GM19463 (cell line): ENCODE measurements at regions not wholly inside any gene's neighbourhood (a gene's known extent, or its start where the extent isn't known, plus 50 kb on each side); places are given as distances from the start of the nearest gene placed in this dataset.

Experiments used
- ATAC-seq: cut with Tn5 transposase; IDR thresholded peaks from one replicate; pipeline ENCODE4 v1.9.1; 2021; ENCODE audit warnings: mild to moderate bottlenecking, moderate library complexity; ENCODE audit not compliant: unreplicated experiment

DNA sequence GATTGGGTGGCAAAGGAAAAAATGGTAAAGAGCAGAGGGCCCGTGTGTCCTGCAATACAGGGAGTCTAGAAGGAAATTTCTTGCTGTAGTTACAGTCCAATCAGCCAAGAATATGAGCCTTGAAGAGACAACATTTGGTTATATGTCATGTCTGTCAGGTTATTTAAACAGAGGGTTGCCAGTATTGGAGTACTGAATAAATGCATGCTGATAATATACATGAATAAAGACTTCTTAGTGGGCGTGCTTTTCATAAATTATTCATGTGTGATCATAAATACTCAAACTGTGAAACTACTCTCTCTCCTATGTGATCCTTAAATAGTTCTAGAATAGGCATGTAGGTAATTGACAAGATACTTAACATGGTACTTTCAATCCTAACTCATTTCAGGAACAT is 249.0 kb downstream of the CRPPA start:
- ATAC-seq = no peak

DNA sequence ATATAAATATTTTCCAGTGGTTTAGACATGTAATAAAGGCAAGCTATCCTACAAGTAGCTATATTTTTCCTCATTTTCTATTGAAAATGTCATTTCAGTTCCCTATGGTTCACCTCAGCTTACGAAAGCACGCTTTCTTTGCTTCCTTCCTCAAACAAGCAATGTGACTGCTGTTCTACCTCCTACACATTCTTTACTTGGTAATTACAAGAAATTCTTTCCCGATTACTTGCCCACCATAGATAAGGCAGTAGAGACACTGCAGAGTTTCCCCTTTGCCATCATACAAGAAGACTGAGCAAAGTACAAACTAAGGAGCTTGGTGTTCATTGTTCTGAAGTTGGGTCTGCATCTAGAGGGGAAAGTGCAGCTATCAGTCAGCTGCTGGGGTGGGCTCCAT is 249.4 kb downstream of the CRPPA start:
- no peak for ATAC-seq

DNA sequence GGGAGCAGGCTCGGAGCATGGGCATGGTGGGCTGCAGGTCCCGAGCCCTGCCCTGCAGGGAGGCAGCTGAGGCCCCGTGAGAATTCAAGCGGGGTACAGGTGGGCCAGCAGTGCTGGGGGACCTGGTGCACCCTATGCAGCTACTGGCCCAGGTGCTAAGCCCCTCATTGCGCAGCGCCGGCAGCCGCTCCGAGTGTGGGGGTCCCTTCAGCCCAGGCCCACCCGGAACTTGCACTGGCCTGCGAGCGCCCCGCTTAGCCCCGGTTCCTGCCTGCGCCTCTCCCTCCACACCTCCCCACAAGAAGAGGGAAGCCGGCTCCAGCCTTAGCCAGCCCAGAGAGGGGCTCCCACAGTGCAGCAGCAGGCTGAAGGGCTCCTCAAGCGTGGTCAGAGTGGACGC is 250.7 kb downstream of the CRPPA start:
- ATAC-seq = no peak

DNA sequence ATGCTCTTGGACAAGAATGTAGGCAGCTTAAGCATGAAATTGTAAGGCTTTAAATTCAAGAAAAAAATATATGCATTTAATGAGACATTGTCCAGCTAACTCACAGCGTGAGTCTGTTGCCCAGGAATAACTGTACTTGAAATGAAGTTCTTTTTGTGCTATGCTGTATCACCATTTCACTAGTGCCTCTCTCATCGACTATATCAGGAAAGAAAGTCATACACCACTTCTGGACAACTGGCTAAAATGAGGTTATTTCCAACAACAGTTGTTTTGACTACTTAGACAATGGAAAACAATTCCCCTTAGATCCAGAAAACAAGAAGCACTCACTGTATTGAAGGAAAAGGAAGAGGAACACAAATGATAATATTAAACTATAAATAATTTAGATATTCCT is 251.8 kb downstream of the CRPPA start:
- ATAC-seq = no peak

DNA sequence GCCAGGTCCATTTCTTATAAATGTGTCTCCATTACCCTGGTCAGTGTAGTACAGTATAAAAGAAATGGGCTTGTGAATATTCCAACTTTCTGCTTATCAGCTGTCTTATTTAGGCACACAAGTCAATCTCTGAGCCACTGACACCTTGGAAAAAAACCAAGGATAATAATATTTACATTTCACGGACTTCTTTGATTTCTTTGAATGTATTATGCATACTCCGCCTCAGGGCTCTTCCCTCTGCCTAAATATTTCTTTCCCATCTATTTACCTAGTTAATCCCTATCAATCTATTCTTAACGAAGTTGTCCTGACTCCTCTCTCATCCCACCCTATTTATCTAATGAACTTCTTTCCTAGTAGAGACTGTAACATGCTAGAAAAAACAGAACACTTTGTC is 253.8 kb downstream of the CRPPA start:
- no peak for ATAC-seq

DNA sequence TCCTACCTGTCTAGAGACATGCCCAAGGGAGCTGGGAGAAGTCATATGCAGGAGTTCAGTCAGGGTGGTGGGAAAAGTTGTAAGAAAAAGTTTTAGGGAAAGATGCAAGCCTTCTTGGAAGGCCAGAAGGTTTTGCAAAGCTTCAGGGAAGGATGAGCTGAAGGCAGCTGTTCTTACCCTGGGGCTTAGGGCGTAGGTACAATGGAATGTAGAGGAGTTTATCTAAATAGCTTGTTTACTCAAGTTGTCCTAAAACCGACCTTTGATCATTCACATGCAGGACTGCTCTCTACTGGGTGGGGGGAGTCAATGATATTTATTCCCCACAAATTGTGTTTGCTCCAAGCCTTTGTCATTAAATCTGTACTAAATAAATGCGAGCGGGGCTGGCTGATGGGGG is 277.0 kb downstream of the CRPPA start:
- ATAC-seq = no peak

DNA sequence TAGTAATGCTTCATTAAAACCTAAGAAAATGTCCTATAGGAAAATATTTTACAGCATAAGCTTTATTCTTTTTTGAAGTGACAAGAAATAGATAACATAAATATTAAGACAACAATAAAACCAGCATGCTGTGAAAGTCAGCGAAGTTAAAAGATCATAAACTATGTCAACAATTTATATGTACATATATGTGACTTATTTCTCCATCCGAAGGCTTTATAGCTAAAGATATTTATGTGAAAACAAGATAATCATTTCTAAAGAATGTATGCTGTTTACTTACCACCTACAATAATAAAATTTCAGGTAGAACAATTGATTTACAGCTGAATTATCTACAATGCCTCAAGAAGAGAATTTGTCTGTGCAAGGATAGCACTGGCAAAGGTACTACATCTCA is 283.4 kb downstream of the CRPPA start:
- ATAC-seq = no peak

DNA sequence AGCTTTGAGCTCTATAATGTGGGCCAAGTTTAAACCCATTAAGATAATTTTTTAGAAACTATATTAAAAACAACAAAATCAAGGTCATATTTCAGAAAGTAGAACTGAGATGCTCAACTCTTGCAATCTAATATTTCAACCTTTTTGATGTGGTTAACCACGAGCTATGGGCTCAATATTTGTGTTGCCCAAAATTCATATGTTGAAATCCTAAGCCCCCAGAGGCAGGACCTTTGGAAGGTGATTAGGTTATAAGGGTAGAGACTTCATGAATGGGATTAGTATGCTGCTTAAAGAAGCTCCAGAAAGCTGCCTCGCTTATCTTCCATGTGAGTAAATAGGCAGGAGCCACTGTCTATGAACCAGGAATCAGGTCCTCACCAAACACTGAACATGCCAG is 284.4 kb downstream of the CRPPA start:
- ATAC-seq = no peak

DNA sequence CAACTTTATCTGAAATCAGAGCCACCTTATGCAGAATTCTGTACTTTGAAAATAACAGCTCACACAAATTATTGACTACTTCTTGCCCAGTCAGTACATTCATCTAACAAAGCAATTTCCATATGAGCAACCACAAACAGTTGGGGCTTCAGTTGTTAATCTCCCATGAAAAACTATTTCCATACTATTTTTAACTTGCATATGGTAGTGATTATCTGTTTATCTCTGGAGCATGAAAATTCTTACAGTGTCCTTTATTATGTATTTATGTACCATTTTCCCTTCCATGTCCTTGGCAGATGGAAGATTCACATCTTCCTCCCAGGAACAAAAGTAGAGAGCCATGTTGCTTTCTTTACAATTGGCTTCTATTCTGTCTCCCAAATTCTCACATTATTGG is 285.7 kb downstream of the CRPPA start:
- ATAC-seq = no peak

DNA sequence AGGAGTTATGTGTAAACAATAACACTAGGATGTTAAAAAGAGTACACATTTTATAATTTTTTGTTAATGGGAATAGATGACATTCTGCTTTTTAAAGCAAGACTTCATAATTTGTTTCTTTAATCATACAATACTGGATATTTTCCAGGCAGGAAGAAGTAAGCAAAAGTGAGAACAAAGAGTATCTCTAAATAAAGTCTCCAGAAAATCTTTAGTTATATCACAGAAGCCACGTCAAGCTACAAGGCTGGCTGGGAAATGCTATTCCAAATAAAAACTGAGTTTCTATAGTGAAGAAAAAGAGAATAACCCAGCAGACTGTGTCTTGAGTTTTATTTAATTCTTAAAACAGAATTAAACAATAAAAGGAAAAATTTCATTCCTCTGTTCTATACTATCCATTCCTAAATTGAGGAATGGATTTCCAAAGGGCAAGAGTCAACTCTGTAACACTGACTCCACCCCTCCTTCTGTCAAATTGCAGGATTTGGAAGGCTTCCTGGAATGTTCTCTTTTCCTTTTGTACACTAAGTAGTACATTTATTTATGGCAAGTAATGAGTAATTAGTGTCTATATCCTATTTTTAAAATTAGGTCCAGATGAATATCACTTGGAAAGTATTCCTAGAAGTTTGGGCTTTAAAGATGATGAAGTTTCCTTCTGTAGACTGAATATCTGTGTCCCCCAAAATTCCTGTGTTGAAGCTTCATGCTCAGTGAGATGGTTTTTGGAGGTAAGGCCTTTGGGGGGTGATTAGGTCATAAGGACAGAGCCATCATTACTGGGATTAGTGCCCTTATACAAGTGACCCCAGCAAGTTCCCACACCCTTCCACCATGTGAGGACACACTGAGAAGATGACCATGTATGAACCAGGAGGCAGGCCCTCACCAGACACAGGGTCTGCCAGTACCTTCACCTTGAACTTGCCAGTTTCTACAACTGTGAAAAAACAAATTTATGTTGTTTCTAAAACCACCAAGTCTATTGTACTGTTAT is 290.9 kb downstream of the CRPPA start:
- no peak for ATAC-seq

DNA sequence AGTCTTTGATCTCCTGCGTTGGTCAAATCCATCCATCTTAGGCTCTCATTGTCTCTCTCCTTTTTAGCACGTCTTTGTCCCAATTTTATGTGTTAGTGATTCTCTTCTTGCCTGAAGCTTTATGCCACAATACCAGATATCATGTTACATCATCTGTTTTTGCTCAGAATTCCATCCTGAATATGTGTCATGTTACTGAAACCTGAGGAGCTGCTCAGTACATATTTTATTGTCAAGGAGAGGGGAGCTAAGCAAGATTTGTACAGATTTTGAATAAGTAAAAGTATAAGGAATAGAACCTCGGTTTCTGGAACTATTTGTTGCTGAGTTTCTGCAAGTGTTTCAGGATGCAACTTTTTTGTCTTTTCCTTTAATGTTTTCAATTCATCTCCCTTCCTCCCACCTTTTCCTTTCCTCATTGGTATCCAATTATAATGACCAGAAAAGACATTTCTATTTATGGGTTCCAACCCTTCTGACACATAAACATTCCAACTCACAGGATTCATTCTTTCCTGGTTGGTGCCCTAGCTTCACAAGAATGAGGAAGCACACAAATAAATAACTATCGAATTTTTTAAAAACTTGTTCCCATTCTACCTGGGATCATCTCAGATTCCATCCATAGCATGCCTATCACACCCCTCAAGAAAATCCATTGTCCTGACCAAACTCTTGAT is 291.8 kb downstream of the CRPPA start:
- no peak for ATAC-seq

DNA sequence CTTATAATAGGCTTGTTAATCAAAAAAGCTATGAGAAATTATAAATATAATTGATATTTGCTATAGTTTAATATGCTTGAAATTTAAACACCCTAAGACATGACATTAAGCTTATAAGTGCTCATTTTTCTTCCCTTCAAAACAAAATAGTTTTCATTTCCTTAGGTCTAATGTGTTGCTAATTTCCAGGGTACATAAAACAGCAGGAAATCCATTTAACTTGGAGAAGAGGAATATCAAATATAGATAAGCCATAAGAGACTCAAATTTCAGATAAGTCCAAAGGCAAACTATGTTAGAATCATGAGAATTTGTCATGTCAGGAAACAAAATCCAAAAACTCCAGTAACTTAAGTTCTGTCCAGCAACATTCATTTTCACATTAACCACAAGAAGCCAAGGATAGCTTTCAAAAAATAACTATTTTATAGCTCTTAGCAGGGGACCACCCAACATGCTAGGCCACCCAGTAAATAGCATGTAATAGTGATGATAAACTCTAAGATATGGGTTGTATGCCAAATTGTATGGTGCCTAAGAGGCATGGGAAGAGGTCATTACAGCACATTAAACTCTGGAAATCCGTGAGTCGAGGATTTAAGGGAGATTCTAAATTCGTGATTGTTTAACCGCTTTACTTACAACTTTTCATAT is 298.1 kb downstream of the CRPPA start:
- no peak for ATAC-seq

DNA sequence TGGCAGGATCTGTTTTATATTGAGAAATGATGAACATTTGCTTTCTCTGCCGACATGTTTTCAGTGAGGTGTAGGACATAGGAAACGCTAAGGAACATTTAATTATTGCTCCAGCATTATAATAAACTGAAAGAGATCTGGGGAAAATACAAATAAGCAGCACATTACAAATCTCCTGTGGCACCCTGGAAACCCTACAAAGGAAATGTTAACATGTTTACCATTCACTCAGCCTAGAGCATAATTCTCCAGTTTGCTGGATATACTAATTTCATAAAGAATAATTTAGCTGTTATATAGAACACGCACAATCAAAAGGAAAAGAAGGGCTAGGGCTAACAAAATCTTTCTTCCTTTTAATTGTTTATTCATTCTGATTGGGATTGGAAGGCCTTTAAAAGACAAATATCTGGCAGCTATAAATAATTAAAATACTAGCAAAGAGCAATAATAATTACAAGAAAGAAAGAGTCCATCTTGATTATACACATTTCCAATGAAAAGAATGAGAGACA is 299.4 kb downstream of the CRPPA start:
- no peak for ATAC-seq

DNA sequence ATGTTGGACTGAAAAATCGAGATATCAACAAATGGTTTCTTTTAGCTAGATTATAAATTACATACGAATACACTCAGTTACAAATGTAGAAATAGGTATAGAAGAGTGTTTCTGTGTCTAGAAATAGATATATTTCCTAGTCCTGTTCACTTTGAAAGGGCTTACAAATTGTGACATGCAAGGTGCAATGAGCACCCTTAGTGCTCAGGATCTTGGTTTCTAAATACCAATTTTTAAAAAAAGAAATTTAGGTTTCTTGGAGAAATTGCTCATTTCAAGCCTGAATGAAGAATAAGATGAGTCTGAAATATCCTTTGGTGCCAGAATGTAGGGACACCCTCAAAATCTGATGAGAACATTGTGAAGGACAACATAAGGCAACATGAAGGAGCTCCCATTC is 306.0 kb downstream of the CRPPA start:
- no peak for ATAC-seq

DNA sequence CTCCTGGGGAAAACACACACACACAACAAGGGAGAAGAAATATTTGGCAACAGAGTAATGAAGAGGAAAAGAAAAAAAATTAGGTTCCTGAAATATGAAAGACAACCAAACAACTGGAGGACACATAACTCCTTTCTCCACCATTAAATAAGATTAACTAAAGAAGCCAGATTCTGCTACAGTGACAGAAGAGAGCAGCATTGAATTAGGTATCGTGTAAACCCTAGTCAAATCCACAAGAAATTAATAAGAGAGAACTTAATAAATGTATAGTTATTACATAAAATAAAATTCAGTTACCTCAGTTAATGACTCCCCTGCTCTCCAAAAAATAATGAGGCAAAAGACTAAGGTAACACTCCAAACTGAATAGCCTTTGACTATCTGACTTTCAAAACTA is 306.7 kb downstream of the CRPPA start:
- ATAC-seq = no peak

DNA sequence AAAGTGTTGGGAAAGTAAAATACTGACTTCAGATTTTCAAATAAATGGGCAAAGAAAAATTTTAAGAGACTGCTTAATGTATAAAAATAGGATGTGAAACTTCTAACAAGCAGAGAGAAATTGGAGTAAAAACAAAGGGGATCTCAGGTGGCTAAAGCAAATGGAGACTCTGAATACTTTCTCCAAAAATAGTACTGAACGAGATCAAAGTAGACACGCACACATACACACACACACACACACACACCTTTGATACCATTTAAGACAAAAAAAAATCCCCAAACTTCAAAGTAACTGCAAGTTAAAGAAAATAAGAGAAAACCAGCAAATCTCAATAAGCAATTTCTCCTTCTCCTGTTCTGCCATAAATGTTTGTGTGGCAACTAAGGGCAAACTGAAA is 307.3 kb downstream of the CRPPA start:
- no peak for ATAC-seq

DNA sequence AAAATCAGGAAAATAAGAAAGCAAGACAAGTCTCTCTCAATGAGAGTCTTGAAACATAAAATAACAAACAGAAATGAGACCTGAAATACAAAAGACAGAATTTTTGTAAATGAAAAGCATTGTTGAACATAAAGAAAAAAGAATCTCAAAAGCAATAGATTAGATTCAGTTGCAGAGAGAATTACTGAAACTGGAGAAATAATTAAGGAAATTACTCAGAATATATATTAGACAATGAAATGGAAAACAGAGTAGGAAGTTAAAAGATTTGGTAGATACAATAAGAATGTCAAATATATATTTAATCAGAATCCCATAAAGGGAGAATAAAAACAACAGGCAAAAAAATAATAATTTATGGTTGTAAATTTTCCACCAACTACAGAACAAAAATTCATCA is 308.3 kb downstream of the CRPPA start:
- ATAC-seq = no peak

DNA sequence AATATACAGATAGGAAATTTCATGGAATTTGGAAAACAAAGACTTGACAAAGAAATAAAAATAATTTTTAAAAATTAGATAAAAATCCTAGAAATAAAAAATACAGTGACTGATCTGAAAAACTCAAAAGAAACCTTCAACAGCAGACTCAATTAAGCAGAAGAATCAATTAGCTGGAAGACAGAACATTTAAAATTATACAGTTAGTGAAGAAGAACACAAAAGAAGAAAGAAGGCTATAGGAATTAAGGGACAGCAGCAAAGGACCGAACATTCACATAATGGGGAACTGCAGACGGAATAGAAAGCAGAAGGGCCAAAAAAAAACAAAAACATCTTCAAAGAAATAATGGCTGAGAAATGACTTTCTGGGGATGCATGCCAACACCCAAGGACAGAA is 314.5 kb downstream of the CRPPA start:
- no peak for ATAC-seq

DNA sequence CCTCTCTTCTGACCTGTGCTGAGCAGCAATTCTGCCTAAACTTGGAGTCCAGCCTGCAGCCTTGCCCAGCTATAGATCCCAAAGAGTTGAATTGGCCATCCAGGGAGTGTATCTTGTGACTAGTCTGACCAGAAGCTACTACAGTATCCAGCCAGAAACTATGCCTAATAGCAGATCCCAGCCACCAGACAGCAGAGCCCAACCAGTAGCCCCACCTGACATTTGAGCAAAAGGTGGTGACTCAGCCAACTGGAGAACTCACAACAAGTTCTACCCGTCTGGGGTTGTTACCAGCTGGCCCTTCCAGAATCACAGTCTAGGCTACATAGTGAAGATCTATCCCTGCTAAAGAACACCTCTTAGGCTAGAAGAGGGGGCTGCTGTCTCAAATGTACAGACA is 315.0 kb downstream of the CRPPA start:
- no peak for ATAC-seq

DNA sequence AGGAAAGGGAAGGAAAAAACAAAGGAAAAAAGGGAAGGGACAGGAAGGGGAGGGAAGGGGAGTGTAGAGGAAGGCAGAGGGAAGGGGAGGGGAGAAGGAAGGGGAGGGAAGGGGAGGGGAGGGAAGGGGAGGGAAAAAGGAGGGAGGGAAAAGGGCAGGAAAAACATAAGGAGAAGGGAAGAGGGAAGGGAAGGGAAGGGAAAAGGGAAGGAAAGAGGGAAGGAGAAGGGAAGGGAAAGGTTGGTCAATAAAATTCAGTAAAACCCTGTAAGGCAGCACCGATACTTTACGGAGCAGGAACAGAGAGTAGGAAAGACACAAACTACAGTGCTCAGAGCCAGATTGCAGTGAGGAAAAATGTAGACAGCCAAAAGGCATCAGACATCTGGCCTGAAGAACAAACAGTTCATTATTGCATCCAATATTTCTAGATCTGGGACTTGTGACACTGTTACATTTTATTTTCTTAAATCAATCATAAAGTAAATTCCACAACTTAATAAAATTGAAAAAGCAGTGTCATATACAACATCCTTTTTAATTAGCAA is 322.0 kb downstream of the CRPPA start:
- no peak for ATAC-seq

DNA sequence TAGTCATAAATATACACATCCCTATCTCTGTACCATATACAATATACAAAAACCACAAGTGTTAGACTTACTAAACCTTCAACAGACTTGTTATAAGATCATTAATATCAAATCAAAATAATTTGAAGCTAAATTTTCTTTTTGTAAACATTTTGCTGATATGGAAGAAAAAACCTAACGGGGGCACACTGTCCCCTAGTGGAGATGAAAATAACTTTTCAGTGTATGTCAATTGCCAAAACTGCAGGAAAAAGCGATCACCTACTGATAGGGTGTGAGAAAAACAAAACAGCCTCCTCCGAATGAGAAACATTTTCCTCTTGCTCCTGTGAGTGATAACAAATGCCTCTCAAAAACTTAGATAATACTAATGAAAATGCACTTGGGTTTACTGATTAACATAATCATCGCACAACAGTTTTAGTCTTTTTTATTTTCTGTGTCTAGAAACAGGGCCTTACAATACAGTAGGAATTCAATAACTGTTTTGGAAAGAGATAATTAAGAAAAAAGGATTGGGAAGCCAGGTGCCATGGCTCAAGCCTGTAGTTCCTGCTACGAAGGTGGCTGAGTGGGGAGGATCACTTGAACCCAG is 322.7 kb downstream of the CRPPA start:
- ATAC-seq = no peak
